HG03097 (cell line): ENCODE measurements at regions not wholly inside any gene's neighbourhood (a gene's known extent, or its start where the extent isn't known, plus 50 kb on each side); places are given as distances from the start of the nearest gene placed in this dataset.
"Not testable (repeated sequence)": the region's sequence is repeated elsewhere in the genome, so short reads cannot be mapped to it uniquely, and the experiment has no call there.

Experiments used
- ATAC-seq: cut with Tn5 transposase; IDR thresholded peaks from one replicate; pipeline ENCODE4 v1.9.1; 2021; ENCODE audit not compliant: unreplicated experiment, low FRiP score

- no peak for ATAC-seq
These were observed 237.5 kb upstream of the KIF2A start for GRCh38 chr5:62068554-62068953.

GRCh38 chr5:62077387-62077786, 228.6 kb upstream of the KIF2A start:
- ATAC-seq: no peak

- no peak for ATAC-seq
These were observed 228.0 kb upstream of the KIF2A start for GRCh38 chr5:62077823-62078550.

GRCh38 chr5:62082370-62082801, 223.6 kb upstream of the KIF2A start:
- ATAC-seq: no peak

DNA sequence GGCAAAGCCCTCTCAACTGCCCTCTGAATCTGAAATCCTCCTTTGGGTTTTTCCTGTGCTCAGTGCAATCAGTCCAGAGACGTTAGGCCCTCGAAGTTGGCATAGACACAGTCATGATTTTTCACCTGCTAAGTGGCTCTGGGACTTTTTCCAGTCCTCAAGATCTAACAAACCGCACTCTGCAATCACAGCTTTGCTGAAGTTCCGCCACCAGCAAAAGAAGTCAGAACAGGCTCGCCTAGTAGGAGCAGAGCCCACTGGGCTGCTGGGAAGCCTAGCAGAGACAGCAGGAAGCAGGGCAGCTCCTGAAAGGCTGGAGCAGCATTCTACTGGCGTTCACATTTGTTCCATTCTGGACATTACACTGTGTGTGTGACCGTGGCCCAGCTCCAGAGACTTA, 222.8 kb upstream of the KIF2A start:
- no peak for ATAC-seq

- ATAC-seq: no peak
These were observed 222.3 kb upstream of the KIF2A start for GRCh38 chr5:62083661-62084060.

DNA sequence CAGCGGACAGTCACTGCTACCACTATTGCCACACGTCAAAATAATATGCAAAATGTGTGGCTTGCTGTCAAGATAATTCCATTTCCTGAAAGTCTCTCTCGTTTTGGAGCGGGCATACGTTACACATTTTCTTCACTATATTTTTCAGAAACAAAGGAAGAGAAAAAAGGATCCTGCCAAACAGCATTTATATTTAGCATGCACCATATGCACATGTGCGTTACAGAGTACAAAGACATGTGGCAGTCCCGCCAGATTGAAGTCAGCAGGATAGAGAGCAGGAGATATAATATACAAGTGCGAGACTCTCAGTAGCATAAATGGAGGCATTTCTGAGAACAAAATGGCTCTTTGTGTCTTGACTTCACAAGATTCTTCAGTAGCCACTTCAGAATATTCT, 221.6 kb upstream of the KIF2A start:
- no peak for ATAC-seq

- no peak for ATAC-seq
These were observed 215.1 kb upstream of the KIF2A start for GRCh38 chr5:62090953-62091352.

GRCh38 chr5:62093411-62093810, 212.6 kb upstream of the KIF2A start:
- ATAC-seq: no peak

DNA sequence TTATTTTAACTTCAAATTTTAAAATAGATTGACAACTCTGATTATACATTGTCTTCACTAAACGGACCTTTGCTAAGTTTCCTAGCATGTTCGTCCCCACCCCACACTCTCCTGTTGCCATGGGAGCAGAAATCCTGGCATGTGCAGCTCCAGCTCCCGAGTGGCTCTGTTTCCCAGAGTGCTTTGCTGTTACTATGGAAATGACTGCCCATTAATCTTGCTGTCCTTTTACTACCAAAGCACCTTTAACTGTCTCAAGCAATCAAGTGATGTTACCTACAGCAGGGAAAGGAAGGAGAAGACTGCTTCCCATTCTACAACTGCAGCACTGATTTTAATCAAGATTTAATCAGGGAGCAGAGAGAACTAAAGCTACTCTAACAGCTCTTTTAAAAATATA, 212.0 kb upstream of the KIF2A start:
- ATAC-seq: no peak

DNA sequence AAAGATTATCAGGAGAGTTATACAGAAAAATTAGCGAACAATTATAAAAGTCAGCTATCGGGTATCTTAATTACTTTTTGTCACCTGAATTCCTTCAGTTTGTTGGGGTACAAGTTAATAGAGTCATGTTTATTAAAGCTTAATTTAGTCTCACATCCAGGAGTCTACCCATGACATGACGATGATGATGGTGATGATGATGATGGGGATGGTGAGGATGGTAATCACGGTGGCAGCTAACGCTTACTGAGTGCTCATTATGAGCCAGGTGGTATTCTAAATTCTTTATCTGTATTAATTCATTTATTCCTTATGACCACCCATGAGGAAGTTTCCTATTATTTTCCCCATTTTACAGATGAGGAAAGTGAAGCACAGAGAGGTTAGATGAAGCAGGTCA, 208.6 kb upstream of the KIF2A start:
- no peak for ATAC-seq

DNA sequence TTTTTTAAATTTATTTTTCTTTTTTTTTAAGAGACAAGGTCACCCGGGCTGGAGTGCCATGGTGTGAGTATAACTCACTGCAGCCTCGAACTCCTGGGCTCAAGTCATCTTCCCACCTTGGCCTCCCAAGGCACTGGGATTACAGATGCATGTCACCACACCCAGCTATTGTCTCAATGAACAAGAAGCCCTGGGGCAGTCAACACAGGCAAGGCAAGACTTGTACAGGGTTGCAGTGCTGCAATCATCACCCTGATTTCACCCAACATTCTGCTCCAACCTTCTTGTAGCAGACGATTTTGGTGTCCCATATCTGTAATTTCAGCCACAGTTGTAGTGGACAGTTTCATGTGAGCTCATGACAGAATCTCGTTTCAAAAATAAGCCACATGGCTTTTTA, 205.8 kb upstream of the KIF2A start:
- no peak for ATAC-seq

DNA sequence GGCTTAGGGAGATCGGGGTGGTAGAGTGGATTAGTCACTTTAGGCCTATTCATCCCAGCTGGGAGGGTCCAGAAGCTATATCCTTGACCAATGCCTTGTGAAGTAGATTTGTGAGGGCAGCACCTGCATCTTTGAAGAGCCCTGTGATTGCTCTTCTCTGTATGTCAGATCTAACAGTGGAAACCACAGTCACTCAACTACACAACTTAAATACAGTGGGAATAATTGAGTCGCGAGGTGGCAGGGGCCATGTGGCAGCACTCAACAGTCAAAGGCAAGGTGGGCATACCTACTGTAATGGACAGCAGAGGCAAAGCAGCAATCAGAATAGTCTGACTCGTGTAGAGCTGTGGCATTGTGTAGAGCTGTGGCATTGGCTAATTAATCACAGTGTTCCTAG, 202.1 kb upstream of the KIF2A start:
- ATAC-seq: not testable (repeated sequence)

DNA sequence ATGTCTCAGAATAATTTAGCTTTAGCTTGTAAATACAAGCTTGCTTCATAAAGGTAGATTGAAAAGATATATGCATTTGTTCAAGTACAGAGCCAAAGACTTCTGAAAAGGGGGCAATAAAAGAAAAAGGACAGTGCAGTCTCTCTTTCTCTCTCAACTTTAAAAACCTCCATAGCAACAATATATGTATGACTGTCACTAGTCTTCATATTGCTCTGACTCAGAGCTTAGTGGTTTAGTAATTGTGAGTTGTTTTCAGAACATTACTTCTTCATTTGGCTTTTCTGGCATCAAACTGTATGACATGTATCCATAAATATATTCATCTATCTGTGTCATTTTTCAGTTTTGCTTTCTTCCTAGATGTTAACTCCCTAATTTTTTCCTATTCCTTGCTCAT, 194.6 kb upstream of the KIF2A start:
- ATAC-seq: no peak

- ATAC-seq: no peak
These were observed 193.2 kb upstream of the KIF2A start for GRCh38 chr5:62112689-62113228.

GRCh38 chr5:62115014-62115413, 191.0 kb upstream of the KIF2A start:
- ATAC-seq: no peak

DNA sequence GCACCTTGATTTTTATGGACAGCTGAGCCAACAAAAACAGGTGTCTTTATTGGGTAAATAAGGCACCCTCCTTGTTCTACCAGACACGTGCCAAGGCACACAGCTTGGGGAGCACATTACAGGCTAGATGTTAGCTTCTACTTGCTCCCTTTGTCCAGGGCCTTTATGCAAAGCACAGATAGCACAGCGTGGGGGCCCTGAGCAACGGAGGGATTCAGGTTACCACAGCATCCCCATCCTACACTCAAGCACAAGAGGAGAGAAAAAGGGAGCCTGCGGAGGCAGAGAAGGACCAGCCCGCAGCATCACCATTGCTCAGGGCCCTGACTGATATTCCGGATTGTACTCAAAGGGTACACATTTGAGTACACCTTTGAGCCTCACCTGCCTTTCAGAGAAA, 181.7 kb upstream of the KIF2A start:
- ATAC-seq: no peak

GRCh38 chr5:62126090-62126489, 179.9 kb upstream of the KIF2A start:
- no peak for ATAC-seq

GRCh38 chr5:62127098-62127736, 178.8 kb upstream of the KIF2A start:
- ATAC-seq: no peak

DNA sequence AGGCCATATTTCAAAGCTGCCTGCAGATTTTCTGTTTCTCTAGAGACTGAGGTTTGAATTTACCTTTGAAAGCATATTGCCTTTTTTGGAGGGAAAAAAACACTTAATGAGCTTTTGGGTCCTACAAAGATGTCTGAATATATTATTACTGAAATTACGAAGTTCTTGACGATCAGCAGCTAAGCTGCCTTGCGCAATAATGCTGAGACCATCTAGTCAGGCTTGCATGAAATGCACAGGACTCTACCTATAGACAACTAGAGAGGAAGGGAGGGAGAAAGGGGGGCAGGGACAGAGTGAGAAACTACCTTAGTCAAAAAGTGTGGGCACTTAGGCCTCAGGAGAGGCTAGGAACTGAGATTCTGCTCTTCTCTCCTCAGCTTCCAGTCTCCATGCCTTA, 175.9 kb upstream of the KIF2A start:
- no peak for ATAC-seq

DNA sequence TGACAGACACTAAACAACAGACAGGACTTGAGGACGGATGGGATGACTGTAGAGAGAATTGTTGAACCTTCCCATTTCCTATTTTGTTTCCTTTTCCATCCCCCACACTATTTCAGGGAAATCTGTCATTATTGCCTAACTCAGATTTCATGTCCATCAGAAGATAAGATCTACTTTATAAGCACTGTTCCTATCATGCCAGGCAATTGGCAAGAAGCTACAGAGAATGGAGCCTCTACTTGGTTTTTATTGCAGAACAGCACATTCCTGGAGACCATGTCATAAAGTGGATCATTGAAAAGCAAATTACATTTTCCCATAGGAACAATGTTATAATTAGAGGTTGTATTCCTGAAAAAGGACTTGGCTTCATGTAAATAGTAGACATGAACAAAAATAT, 173.7 kb upstream of the KIF2A start:
- no peak for ATAC-seq

DNA sequence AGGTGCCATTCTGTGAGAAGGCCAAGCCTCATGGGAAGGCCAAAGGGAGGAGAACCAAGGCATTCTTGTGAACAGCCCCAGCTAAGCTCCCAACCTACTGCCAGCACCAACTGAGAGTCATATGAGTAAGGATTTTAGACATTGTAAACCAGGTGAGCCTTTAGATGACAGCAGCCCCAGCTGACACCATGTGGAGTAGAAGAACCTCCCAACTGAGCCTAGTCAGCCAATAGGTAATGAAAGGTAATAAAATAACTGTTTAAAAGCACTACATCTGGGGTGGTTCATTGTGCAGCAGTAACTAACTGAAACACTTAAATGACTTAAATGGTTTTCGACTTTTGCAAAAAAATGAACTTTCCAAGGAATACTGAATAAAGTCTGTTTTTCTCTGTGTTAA, 172.6 kb upstream of the KIF2A start:
- ATAC-seq: no peak
